H9 (cell line): ENCODE measurements at regions not wholly inside any gene's neighbourhood (a gene's known extent, or its start where the extent isn't known, plus 50 kb on each side); places are given as distances from the start of the nearest gene placed in this dataset.

Source experiments
- DNase-seq: peaks from one replicate; pipeline ENCODE4 v3.0.0-alpha.2; 2017
- H2AFZ ChIP-seq: one replicate; pipeline ENCODE4 v1.6.1; 2013; ENCODE audit warnings: mild to moderate bottlenecking, low read length, control low read depth, moderate library complexity
- H2AK5ac ChIP-seq: 2 replicates; pipeline ENCODE4 v1.6.1; 2013; ENCODE audit warnings: low read length, control low read depth, mixed read lengths; ENCODE audit not compliant: insufficient read length
- H2BK120ac ChIP-seq: one replicate; pipeline ENCODE4 v1.6.1; 2013; ENCODE audit warnings: low read depth, mild to moderate bottlenecking, low read length, control low read depth, inconsistent platforms; ENCODE audit not compliant: poor library complexity, severe bottlenecking
- H2BK12ac ChIP-seq: 2 replicates; pipeline ENCODE4 v1.6.1; 2013; ENCODE audit warnings: low read length, control low read depth, mixed read lengths, low read depth; ENCODE audit not compliant: insufficient read length
- H2BK15ac ChIP-seq: 2 replicates; pipeline ENCODE4 v1.6.1; 2013; ENCODE audit warnings: low read depth, low read length, control low read depth
- H2BK20ac ChIP-seq: one replicate; pipeline ENCODE4 v1.6.1; 2013; ENCODE audit warnings: low read depth, mild to moderate bottlenecking, low read length, control low read depth, inconsistent platforms; ENCODE audit not compliant: poor library complexity, severe bottlenecking
- H2BK5ac ChIP-seq: 2 replicates; pipeline ENCODE4 v1.6.1; 2013; ENCODE audit warnings: low read length, control low read depth, mixed read lengths; ENCODE audit not compliant: insufficient read length
- H3K14ac ChIP-seq: 2 replicates; pipeline ENCODE4 v1.6.1; 2013; ENCODE audit warnings: low read length, control low read depth; ENCODE audit not compliant: insufficient read depth
- H3K18ac ChIP-seq: 2 replicates; pipeline ENCODE4 v1.6.1; 2013; ENCODE audit warnings: low read depth, mild to moderate bottlenecking, mixed read lengths, low read length, control low read depth; ENCODE audit not compliant: insufficient read length
- H3K23ac ChIP-seq: 2 replicates; pipeline ENCODE4 v1.6.1; 2013; ENCODE audit warnings: low read length, control low read depth, mixed read lengths, low read depth; ENCODE audit not compliant: insufficient read length
- H3K23me2 ChIP-seq: 2 replicates; pipeline ENCODE4 v1.6.1; 2013; ENCODE audit warnings: low read depth, mild to moderate bottlenecking, mixed read lengths, low read length, control low read depth; ENCODE audit not compliant: insufficient read length, poor library complexity, severe bottlenecking
- H3K27ac ChIP-seq: 2 replicates; pipeline ENCODE4 v1.5.1; 2013; ENCODE audit warnings: low read length, control low read depth, mixed read lengths, low read depth; ENCODE audit not compliant: insufficient read length
- H3K27me3 ChIP-seq: 2 replicates; pipeline ENCODE4 v1.6.1; 2013; ENCODE audit warnings: low read length, control low read depth, inconsistent platforms; ENCODE audit not compliant: insufficient read depth
- H3K4ac ChIP-seq: 2 replicates; pipeline ENCODE4 v1.6.1; 2013; ENCODE audit warnings: low read depth, mild to moderate bottlenecking, control low read depth, inconsistent platforms, low read length, moderate library complexity
- H3K4me1 ChIP-seq: 2 replicates; pipeline ENCODE4 v1.6.1; 2013; ENCODE audit warnings: low read length, control low read depth, inconsistent platforms; ENCODE audit not compliant: insufficient read depth
- H3K4me2 ChIP-seq: 2 replicates; pipeline ENCODE4 v1.6.1; 2013; ENCODE audit warnings: low read length, control low read depth, mixed read lengths; ENCODE audit not compliant: insufficient read length, insufficient read depth
- H3K56ac ChIP-seq: 2 replicates; pipeline ENCODE4 v1.6.1; 2013; ENCODE audit warnings: low read depth, mild to moderate bottlenecking, mixed read lengths, low read length, control low read depth; ENCODE audit not compliant: insufficient read length
- H3K79me1 ChIP-seq: 2 replicates; pipeline ENCODE4 v1.6.1; 2013; ENCODE audit warnings: low read depth, mild to moderate bottlenecking, moderate library complexity, low read length, control low read depth, inconsistent platforms; ENCODE audit not compliant: insufficient read depth, poor library complexity, severe bottlenecking
- H3K79me2 ChIP-seq: 2 replicates; pipeline ENCODE4 v1.6.1; 2013; ENCODE audit warnings: low read length, control low read depth, inconsistent platforms; ENCODE audit not compliant: insufficient read depth
- H3K9ac ChIP-seq: 2 replicates; pipeline ENCODE4 v1.6.1; 2013; ENCODE audit warnings: low read length, control low read depth, mixed read lengths; ENCODE audit not compliant: insufficient read length; ENCODE audit errors: extremely low read depth
- H3K9me3 ChIP-seq: one replicate; pipeline ENCODE4 v1.6.1; 2013; ENCODE audit warnings: low read depth, low read length, inconsistent platforms; ENCODE audit not compliant: control insufficient read depth
- H3T11ph ChIP-seq: one replicate; pipeline ENCODE4 v1.6.1; 2013; ENCODE audit warnings: mild to moderate bottlenecking, low read length, control low read depth, inconsistent platforms
- H4K20me1 ChIP-seq: one replicate; pipeline ENCODE4 v1.6.1; 2013; ENCODE audit not compliant: control insufficient read depth, insufficient read length, insufficient read depth
- H4K5ac ChIP-seq: 2 replicates; pipeline ENCODE4 v1.6.1; 2013; ENCODE audit warnings: low read depth, mild to moderate bottlenecking, mixed read lengths, low read length, control low read depth; ENCODE audit not compliant: insufficient read length
- H4K8ac ChIP-seq: replicated peaks from 2 replicates; pipeline ENCODE4 v1.6.1; 2013; ENCODE audit warnings: low read length, control low read depth, mixed read lengths, low read depth; ENCODE audit not compliant: insufficient read length
- H4K91ac ChIP-seq: 2 replicates; pipeline ENCODE4 v1.6.1; 2013; ENCODE audit warnings: low read depth, mild to moderate bottlenecking, moderate library complexity, mixed read lengths, low read length, control low read depth; ENCODE audit not compliant: insufficient read length
- H3K27ac Mint-ChIP-seq, 3 experiments: 2 replicates in 2 of 3; 3 replicates in 1 of 3; pipeline ENCODE4 v1.8.0; 2020 to 2021; ENCODE audit warnings: mixed read lengths in 3 of 3, mild to moderate bottlenecking in 1 of 3, moderate library complexity in 1 of 3
- H3K27me3 Mint-ChIP-seq: 2 replicates; pipeline ENCODE4 v1.8.0; 2021; ENCODE audit warnings: low read depth, mild to moderate bottlenecking, moderate library complexity, mixed read lengths
- H3K36me3 Mint-ChIP-seq, 3 experiments: 2 replicates in 2 of 3; 3 replicates in 1 of 3; pipeline ENCODE4 v1.8.0; 2020 to 2021; ENCODE audit warnings: low read depth in 3 of 3, mixed read lengths in 3 of 3; ENCODE audit not compliant: insufficient read depth in 1 of 3
- H3K4me1 Mint-ChIP-seq, 2 experiments: 2 replicates each; pipeline ENCODE4 v1.8.0; 2020; ENCODE audit warnings: mixed read lengths in 2 of 2
- H3K4me3 Mint-ChIP-seq, 2 experiments: 2 replicates in 1 of 2; 3 replicates in 1 of 2; pipeline ENCODE4 v1.8.0; 2020 to 2021; ENCODE audit warnings: mild to moderate bottlenecking in 2 of 2, mixed read lengths in 2 of 2, moderate library complexity in 1 of 2
- H3K9me3 Mint-ChIP-seq, 2 experiments: 2 replicates in 1 of 2; 3 replicates in 1 of 2; pipeline ENCODE4 v1.8.0; 2020; ENCODE audit warnings: mild to moderate bottlenecking in 2 of 2, mixed read lengths in 2 of 2, moderate library complexity in 1 of 2
- TF ChIP-seq, protein P1 (sequence below): fragments of 200-600 bp; sonication (generic); conservative IDR thresholded peaks from 3 replicates; pipeline ENCODE4 v1.8.0; 2021; ENCODE audit warnings: antibody characterized with exemption, mild to moderate bottlenecking

DNA sequence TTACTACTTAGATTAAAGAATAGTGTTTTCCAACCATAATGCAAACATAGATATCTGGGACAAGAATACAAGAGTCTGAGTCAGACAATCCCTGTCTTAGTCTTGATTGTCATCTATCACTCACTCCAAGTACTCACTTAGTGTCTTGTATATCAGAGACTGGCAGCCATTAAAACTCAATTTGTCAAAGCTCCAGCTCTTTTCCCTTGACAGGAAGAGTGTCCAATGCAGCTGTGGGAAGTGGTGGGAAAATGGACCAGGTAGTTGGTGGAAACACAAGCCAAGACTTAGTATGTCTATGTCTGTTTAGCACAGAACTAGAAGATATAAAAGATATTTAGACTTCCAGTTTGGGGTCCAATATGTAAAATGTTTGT, 271.6 kb upstream of the CLEC14A start:
- H2AK5ac ChIP-seq, result no peak overlapping the region
- H3K4me2 ChIP-seq, result no peak overlapping the region
- no peak overlapping the region for H2BK20ac ChIP-seq
- Mint-ChIP-seq H3K27me3 (no peaks in the 10 kb centered on the region), H3K4me1 (peaks cover 31 to 43% of the 10 kb centered on the region in 2 experiments), H3K4me3 (no peak overlapping the region), H3K9me3 (no peaks in the 10 kb centered on the region; a peak in 2 of 5 replicates), H3K27ac (0 out of 7 replicates have a peak overlapping the region, but pooled peaks of 1 of the 3 experiments have one; percentile 34), H3K36me3 (peaks cover 0 to 5% (median 2%) of the 10 kb centered on the region in 3 experiments; a peak in 4 of 7 replicates)
- no peaks in the 10 kb centered on the region for H3K79me2 ChIP-seq
- no peaks in the 10 kb centered on the region for H4K20me1 ChIP-seq
- H3K56ac ChIP-seq, result no peak overlapping the region
- H2BK15ac ChIP-seq, result no peak overlapping the region
- TF ChIP-seq, protein P1, sequence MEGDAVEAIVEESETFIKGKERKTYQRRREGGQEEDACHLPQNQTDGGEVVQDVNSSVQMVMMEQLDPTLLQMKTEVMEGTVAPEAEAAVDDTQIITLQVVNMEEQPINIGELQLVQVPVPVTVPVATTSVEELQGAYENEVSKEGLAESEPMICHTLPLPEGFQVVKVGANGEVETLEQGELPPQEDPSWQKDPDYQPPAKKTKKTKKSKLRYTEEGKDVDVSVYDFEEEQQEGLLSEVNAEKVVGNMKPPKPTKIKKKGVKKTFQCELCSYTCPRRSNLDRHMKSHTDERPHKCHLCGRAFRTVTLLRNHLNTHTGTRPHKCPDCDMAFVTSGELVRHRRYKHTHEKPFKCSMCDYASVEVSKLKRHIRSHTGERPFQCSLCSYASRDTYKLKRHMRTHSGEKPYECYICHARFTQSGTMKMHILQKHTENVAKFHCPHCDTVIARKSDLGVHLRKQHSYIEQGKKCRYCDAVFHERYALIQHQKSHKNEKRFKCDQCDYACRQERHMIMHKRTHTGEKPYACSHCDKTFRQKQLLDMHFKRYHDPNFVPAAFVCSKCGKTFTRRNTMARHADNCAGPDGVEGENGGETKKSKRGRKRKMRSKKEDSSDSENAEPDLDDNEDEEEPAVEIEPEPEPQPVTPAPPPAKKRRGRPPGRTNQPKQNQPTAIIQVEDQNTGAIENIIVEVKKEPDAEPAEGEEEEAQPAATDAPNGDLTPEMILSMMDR, result no peak
- H3K27ac ChIP-seq, result no peak overlapping the region
- H3K23ac ChIP-seq, result no peak overlapping the region
- no peak for DNase-seq
- H3K23me2 ChIP-seq, result no peaks in the 10 kb centered on the region
- no peak overlapping the region for H3K18ac ChIP-seq
- no peak overlapping the region for H3K14ac ChIP-seq
- H3K27me3 ChIP-seq, result no peaks in the 10 kb centered on the region
- H3K9ac ChIP-seq, result no peak overlapping the region
- no peaks in the 10 kb centered on the region for H3K9me3 ChIP-seq
- H4K8ac ChIP-seq, result no peak overlapping the region
- no peak overlapping the region for H2BK12ac ChIP-seq
- H3K4me1 ChIP-seq, result no peaks in the 10 kb centered on the region; the same call in 1 of the 2 replicates
- H2BK120ac ChIP-seq, result no peak overlapping the region
- H2AFZ ChIP-seq, result no peak overlapping the region
- H3K79me1 ChIP-seq, result no peaks in the 10 kb centered on the region
- no peak overlapping the region for H3T11ph ChIP-seq
- H3K4ac ChIP-seq, result no peak overlapping the region
- H2BK5ac ChIP-seq, result no peak overlapping the region
- H4K91ac ChIP-seq, result no peak overlapping the region
- no peak overlapping the region for H4K5ac ChIP-seq
